Stimulated activated naive CD8-positive, alpha-beta T cell treated with anti-CD3 and anti-CD28 coated beads, Interleukin-15, Interleukin-2, amounts not matched to agents 100 U/mL and 50 U/mL, for 24 hours (primary cell): ENCODE measurements at regions not wholly inside any gene's neighbourhood (a gene's known extent, or its start where the extent isn't known, plus 50 kb on each side); places are given as distances from the start of the nearest gene placed in this dataset.

Source experiments
- ATAC-seq: fragments of 150-1000 bp; cut with Tn5 transposase; one replicate; pipeline ENCODE4 v1.10.0; 2021
- DNase-seq: peaks from one replicate; pipeline ENCODE4 v3.0.0; 2021

DNA sequence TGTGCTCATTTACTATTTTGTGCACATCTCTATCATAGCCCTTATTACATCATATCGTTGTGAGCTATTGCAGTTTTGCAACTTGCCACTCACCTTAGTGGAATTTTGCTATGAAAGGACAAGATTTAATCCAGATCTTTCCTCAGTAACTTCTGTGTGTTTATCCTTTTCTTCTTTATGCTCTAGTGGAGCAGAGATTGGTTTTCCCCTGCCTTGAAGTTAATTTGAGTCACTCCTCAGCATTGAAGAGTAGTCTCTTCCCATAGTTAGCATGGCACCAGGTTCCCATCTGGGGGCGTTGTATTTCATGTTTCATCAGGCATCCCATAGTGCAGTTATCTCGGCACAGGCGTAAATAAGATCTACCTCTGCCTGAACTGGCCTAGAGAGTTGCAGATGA, 510.4 kb downstream of the PSAT1 start:
- DNase-seq: no peak
- ATAC-seq: no peak

DNA sequence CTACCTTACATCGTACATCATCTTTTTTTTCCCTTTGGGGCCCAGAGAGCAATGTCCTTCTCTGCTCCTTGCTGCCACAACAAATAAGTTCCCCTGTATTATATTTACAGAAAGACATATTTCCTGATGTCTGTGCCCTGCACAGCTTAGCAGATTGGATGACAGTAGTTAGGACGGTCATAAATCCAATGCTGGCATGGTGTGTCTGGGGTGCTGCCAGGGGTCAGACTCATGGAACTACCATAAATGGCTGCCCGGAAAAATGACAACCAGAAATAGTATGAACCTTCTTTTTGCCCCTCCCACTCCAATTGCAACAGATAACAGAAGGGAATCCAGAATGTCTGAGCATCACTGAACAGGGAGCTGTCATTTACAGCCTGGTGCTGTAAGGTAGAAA, 511.1 kb downstream of the PSAT1 start:
- ATAC-seq: no peak

DNA sequence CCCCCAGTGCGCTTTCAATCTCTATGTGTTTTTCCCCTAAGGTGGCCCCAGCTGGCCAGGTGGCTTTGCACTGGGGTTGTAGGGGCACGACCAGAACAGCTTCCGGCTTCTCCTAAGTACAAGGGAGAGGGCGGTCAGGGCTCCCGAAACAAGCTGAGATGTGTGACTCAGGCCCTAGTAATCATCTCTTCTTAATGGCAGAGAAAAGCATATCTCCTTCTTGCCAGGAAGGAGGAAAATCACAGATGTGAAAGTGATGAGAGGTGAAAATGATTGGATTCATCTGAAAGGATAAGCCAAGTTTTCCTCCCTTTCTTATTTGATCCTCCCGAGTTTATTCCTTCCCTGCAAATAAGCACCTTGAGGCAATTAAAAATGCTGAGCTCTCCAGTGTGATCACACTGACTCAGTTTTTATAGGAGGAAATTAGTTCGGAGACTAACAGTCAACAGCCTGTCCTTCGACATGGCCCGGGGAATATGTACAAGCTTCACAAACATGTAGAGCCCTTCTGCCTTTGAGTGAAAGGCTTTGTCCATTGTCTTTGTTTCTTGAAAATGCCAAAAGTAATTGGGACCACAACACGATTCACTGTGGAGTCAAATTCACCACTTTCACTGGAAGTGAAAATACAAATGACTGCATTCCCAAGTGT, 514.8 kb downstream of the PSAT1 start:
- no peak for DNase-seq
- no peak for ATAC-seq

More for the DNA sequence above, 511.1 kb downstream of the PSAT1 start:
- no peak for DNase-seq

DNA sequence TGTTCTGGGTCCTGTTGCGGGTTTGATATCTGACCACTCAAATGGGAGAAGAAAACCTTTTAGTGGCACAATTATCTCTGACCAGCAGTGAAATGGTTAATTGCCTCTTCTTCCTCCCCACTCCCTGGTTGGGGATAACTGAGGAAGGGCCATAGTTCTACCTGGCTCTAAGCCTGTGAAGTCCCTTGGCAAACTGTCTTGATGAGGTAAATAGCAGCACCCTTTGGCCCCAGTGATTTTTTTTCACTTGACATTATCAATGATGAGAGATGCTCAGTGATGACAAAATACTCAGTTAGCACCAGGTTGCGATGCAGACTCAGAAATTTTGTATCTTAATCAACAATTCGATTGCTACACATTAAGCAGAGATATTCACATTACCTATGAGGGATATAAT, 515.7 kb downstream of the PSAT1 start:
- ATAC-seq (no peak), DNase-seq (no peak)

DNA sequence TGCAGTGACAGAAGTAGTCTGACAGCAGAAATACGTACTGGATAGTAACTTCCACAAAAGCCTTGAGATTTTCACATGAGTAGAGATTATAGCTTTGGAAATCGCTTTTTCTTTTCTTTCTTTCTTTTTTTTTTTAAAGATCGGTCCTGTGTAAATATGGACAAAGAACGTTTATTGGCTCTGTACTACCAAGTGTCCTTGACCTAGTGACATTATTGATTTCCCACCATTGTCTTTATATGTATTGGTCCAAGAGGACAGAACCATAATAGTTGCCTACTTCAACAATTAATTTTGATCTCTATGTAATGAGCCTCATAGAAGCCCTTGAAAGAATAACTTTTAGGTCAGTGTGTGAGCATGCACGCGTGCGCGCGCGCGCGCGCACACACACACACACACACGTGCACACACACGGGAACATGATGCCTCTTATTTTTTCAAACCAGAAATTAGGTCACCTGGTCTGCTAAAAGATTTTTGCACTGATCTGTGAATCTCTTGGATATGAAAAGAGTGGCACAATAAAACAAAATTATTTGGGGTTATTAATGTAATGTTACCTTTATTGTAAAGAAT, 516.8 kb downstream of the PSAT1 start:
- no peak for ATAC-seq

DNA sequence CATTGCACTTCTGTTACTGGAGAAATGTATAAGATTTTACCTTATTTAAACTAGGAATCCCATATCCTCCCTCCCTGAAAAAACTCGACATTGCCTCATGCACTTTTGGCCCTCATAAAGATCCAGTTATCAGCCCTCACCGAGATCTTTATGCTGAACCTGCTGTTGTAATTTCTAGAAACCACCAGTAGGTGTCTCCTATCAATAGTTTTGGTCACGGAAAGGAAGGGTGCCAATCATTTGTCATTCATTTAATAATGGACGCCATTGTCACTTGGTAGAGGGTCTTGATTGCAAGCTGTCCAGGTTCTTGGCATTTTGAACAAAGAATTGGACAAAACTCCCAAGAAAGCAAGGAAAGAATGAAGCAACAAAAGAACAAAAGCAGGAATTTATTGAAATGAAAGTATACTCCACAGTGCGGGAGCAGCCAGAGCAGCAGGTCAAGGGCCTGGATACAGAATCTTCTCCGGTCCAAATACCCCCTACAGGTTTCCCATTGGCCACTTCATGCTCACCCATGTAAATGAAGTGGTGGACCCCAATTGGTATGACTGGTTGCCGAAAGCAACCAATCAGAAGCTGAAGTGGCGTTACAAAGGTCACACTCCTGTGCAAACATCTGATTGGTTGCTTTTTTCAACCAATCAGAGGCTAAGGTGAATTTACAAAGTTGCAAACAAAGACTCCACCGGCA, 524.3 kb downstream of the PSAT1 start:
- no peak for DNase-seq
- no peak for ATAC-seq

More for the DNA sequence above, 516.8 kb downstream of the PSAT1 start:
- no peak for DNase-seq

DNA sequence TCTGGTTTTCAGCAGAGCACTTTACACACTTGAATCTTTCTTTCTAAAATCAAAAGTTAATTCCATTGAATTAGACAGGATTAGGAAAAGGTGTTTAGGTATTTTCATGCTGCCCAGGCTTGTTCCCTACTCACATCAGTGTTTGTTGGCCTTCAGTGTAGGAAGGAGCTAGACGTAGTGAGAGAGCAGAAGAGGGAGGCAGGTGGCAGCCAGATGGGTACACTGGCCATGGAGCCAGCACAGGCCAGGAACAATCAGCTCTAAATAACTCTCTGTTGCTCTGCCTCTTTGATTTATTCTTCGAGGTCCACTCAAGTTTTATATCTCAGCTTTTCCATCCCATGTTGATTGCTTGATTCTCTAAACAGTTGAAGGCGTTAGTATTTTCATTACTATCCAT, 529.6 kb downstream of the PSAT1 start:
- DNase-seq: no peak
- ATAC-seq: no peak

DNA sequence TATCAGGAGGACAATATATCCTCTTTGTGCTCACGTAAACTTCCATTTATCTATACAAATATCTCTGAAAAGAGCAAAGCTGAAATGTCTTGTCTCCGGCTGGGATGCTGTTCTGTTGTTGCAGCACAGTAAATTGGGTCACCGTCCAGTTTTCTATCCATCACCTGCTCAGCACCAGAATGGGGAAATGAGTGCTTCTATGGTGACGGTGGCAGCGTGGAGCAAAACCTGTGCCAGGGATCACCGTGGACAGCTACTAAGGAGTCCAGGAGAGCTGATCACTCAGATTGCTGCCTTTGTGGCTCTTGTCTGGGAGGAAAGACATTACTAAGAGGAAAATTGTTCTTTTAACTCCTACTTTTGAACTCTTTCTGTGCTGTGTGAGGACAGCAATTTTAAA, 531.6 kb downstream of the PSAT1 start:
- ATAC-seq (no peak), DNase-seq (no peak)

DNA sequence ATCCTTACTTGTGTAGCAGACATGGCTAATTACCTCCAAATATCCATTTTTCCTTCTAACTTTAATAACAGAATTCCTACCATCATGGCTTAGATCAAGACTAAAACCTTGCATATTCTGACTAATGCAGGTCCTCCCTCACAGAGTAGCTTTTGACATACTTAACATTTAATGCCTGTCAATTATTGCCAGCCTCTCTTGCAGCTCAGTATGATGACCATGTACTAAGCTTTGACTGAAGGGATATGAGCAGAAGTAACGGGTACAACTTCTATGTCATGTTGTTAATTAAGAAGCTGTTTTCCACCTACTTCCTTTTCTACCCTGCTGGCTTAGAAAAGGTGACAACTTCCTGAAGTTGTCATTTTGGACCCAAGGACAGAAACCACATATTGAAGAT, 533.4 kb downstream of the PSAT1 start:
- ATAC-seq (no peak), DNase-seq (no peak)

DNA sequence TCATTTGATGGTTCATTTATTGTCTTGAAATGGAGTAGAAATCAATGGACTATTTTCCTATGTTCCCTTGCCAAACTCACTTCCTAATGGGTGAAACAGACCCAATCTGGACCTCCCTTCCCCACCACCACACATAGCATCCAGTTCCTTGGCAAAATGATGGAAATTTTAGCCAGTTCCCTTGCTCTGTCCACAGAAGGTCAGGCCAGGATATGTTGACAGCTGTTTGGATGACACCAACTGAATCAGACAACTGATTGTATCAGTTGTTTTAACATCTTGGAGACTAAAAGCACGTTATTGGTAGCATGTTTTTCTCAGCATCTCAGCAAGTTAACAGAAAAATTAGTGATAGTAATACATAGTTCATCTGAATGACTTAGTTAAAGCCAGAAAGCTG, 534.8 kb downstream of the PSAT1 start:
- DNase-seq (no peak), ATAC-seq (no peak)

DNA sequence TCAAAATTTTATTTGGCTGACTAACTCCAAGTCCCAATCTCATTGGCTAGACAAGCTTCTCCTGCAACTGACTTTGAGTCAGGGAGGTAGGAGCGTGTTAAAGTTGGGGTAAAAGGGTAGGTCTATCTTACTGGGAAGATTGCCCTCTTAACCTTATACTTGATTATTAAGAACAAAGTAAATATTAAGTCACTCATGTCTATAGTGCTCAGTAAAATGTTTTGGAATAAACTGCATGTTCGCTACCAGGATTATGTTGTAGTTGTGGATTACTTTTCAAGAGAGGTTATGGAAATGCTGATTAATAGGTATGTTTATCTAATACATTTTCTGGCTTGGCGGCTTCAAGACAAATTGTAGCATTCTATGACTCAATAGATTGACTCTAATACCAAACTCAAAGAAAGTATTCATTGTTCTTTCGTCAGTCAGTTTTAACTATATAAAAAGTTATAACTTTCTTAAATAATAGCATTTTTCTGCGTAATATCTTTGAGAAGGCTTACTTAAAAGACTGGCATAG, 539.1 kb downstream of the PSAT1 start:
- no peak for DNase-seq
- no peak for ATAC-seq

DNA sequence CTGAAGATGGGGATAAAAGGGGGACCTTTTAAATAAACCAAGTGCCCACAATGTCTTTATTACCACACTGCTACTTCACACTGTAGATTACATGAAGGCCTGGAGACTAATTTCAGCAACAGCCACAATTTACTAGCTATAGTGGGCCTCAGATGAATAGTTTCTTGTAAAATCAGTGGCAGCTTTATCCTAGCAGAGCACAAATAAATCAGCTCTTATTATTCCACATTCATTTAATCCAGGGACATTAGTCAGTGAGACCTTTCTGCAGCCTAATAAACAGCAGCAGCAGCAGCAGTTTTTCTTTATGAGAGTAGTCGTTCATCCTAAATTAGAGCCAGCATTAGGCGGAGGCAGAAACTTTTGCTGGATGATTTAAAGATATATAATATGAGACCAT, 542.3 kb downstream of the PSAT1 start:
- DNase-seq (no peak), ATAC-seq (no peak)

DNA sequence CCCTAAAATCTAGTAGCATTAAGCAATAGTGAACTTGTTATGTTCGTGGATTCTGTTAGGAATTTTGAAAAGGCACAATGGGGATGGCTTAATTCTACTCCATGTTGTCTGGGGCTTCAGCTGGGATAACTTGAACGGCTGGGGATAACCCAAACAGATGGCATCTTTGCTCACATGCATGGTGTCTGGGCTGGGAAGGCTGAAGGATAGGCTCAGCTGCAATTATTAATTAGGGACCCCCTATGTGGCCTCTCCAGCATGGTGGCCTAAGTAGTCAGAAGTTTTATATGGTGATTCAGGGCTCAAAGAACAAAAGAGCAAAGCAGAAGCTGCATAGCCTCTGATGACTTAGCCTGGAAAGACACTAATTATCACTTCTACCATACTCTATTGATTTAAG, 551.1 kb downstream of the PSAT1 start:
- ATAC-seq (no peak), DNase-seq (no peak)

DNA sequence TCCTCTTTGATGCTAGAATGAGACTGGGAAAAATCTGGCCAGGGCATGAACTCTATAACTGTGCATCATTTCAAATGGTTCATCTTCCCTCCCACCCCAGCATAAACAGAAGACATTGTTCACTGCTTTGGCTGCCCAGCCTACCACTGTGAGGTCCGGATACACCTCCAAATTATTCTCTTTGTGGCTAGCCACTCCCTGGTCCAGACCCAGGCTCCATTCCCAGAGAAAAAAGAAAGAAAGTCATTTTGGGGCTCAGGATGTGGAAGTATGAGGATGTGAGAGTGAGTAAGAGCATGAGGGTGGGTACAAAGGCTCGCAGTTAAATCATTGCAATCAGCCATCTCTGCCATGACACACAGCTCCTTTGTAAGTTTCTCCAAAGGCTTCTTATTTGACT, 559.2 kb downstream of the PSAT1 start:
- no peak for DNase-seq
- ATAC-seq: no peak

DNA sequence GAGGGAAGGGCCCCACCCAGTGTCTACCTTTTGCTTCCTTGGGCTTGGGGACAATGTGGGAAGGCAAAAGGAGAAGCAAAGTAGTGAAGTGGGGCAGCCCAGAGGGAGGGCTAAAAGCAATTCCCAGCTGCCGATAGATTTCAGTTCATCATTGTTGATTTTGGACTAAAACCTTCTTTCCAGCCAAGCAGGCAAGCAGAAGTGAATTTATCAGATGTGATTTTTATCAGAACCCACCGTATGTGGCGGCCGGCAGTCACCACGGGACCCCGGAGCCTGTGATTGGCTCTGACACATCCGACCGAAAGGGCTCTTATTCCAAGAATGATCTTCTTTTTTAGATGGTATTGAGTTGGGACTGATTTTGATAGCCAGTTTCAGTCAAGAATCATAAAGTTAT, 559.9 kb downstream of the PSAT1 start:
- no peak for ATAC-seq

DNA sequence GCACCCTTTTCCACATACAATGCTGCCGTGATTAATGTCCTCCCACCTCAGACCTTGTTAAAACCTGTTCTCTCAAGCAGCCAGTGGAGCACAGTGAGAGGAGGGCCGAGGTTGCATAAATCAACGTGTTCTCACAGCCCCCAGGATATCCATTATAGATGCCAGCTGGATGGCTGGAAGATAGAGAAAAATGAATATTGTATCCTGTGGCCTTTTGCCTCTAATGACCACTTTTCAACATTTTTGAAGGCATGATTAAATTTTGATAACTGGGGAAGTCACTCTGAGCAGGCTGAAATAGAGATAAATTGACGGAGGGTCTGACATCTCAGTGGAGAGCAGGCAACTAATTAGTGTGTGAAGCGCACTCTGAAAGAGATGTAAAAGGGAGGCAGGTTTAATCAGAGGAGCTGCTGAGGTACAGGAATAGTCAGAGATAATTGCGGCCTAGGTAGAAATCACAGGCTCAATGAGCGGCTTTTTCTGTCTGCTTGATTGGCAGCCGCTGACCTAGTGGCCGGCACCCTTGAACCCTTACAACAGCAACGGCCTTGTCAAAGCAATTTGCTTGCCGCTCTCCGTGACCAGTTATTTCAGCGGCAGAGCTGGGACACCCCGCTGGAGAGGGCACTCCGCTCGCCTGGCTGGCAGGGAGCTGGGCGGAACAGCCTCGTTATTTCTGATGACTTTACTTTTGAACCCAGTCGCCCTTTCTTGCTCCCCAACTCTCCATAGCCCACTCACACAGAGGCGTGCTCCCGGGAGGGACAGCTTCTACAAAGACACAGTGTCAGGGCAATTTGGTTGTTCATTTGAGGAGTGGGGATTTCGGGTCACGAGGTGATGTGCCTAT, 560.7 kb downstream of the PSAT1 start:
- ATAC-seq (no peak), DNase-seq (no peak)

More for the DNA sequence above, 559.9 kb downstream of the PSAT1 start:
- DNase-seq: no peak

DNA sequence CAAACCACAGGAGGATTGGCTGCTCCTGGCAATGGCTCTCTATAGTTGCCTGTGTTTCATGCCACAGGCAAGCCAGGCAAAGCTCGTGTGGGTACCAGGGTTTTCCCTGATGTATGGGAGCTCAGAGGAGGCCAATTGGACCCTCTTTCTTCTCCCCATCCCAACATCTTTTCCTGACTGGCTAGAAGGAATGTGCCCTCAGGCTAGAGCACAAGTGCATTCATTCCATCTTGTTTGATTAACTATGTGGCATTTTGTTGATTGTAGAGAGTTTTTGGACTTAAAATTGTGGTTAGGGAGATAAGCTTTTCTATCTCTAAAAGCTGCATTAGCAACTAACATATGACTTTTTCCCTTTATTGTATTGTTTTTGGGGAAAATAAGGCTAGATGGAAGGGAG, 561.3 kb downstream of the PSAT1 start:
- ATAC-seq (no peak), DNase-seq (no peak)

DNA sequence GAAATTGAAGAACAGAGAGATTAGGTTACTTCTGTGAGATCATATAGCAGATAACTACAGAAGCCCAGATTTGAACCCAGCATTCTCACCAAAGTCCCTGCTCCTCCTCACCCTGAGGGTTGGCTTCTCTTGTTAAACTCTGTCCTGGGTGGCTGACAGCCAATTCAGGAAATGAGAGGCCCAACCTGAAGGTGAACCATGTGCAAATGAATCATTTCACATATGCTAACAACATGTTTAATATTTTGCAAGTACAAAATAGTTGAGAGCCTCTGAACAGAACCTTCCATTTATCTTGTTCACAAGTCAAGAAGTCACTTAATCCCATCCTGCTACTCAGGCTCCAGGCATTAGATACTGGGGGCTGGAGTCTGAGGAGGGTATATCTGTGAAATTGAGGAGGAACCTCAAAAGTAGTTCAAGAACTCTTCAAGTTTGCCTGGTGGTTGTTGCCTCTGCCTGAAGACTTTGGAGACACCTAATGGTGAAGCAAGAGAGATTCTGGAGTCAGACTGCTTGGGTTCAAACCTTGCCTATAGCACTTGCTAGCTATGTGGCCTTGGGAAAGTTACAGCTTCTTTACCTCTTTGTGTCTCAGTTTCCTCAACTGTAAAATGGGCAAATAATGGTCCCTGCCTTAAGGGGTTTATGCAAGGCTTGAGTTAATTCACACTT, 564.0 kb downstream of the PSAT1 start:
- ATAC-seq: no peak
- DNase-seq: no peak

DNA sequence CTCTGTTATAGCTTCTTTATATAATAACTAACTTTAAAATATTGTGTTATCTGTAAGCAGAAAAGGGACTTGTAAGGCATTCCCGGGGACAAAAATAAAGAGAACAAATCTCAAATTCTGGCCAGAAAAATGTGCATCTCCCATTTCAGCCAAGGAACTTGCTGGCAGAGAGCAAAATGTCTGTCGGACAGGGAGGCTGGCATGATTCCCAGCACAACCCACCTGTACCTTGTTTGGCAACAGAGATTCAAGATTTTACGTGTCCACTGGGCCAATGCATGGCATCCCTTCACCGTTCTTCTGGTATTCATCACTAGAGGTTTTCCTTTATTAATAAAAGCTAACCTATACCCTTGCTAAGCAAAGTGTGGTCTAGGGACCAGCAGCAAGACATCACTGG, 566.6 kb downstream of the PSAT1 start:
- ATAC-seq (no peak), DNase-seq (no peak)

DNA sequence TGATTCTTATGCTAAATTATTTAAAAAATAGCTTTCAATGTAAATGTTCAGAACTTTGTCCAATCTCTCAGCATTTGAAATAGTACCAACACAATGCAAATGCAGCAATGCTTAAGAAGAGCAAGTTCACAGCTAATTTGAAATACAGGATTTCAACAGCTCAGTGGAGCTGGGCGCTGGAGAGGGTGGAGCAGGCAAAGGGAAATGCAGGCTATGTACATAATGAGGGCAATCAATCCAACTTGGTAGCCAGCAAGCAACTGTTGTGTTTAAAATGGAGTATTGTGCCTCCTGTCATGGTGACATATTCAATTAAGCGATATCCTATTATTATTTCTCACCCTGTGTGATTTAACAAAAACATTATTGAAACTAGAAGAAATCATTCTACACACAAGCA, 568.8 kb downstream of the PSAT1 start:
- DNase-seq (no peak), ATAC-seq (no peak)

DNA sequence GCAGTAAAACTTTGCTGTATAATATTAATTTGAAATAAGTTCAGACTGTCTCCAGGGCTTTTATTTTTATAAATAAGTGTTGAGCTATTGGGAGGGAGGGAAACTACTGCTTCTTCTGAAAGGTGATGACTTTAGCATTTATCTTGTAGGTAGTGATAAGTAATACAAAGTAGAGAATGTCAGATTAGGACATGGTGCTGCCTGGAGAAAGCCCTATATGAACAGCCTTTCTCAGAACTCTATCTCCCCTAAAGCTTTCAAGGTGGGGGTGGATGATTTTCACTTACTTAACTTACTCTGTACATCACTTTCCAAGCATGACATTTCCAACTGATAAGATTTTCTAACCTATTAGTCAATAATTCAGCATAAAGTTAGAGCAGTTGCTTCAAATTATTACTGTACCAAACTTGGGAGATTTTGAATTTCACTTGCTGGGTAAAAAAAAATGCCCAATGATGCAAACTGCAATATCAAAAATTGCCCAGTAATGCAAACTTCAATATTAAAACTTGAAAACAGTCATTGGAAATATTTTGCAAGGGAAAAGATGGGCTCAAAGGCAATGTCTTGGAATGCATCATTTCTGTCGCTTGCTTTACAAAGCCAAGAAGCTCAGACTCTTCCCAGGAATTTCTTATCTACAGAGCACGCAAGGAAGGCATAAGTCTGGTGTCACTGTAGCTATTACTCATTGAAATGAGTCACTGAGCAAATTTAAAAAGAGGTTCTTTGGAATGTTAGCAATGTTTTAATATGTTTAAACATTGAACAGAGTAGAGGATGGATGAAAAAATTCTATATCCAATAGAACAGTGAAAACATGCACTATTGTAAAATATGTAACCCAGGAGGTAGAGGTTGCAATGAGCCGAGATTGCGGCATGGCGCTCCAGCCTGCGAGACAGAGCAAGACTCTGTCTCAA, 569.5 kb downstream of the PSAT1 start:
- ATAC-seq: no peak
- no peak for DNase-seq
